ENCODE measurements at regions not wholly inside any gene's neighbourhood (a gene's known extent, or its start where the extent isn't known, plus 50 kb on each side); places are given as distances from the start of the nearest gene placed in this dataset.

GRCh38 chr7:118011652-118012051 is 138.4 kb upstream of the CTTNBP2 start:
- H3K9me3 ChIP-seq (ENCODE audit: control insufficient read depth, insufficient read depth, low read length), result peaks cover 2% of the 10 kb centered on the region; the same call in 1 of the 2 replicates
- TF ChIP-seq EZH2phosphoT487 (IDR thresholded peaks at IDR 0.05; ENCODE audit: borderline replicate concordance, low read length) (no peak), CTCF (IDR thresholded peaks at IDR 0.05; ENCODE audit: low read depth, low read length, poor library complexity, severe bottlenecking) (no peak)
- no peaks in the 10 kb centered on the region; the same call in 1 of the 2 replicates for H3K9me2 ChIP-seq (replicated peaks; ENCODE audit: control insufficient read depth, low read length)
- H3F3A ChIP-seq (ENCODE audit: control insufficient read depth, insufficient read depth), result no peaks in the 10 kb centered on the region
- H3K36me3 ChIP-seq (ENCODE audit: control insufficient read depth, low read length), result no peaks in the 10 kb centered on the region
- H4K20me1 ChIP-seq (ENCODE audit: control insufficient read depth, insufficient read depth, low read depth, low read length), result no peaks in the 10 kb centered on the region
- H3K27ac ChIP-seq (ENCODE audit: low read depth, low read length), result no peak overlapping the region
- no peaks in the 10 kb centered on the region for H3K79me2 ChIP-seq (ENCODE audit: control insufficient read depth, low read length)
- no peak overlapping the region for H3K4me3 ChIP-seq (ENCODE audit: low read length)
- no peaks in the 10 kb centered on the region for H3K4me1 ChIP-seq (ENCODE audit: control insufficient read depth, low read length)
- no peaks in the 10 kb centered on the region for H3K27me3 ChIP-seq (ENCODE audit: control insufficient read depth, low read length)
- no peak overlapping the region for H3K4me2 ChIP-seq (ENCODE audit: low read length)

- Histone ChIP-seq H3K27ac (ENCODE audit: low read depth, low read length) (no peak overlapping the region), H3K9me2 (replicated peaks; ENCODE audit: control insufficient read depth, low read length) (no peaks in the 10 kb centered on the region; the same call in 1 of the 2 replicates), H3K4me2 (ENCODE audit: low read length) (no peak overlapping the region), H3K9me3 (ENCODE audit: control insufficient read depth, insufficient read depth, low read length) (peaks cover 11% of the 10 kb centered on the region; the same call in 1 of the 2 replicates), H3F3A (ENCODE audit: control insufficient read depth, insufficient read depth) (no peaks in the 10 kb centered on the region), H3K4me1 (ENCODE audit: control insufficient read depth, low read length) (no peaks in the 10 kb centered on the region), H3K27me3 (ENCODE audit: control insufficient read depth, low read length) (no peaks in the 10 kb centered on the region), H3K4me3 (ENCODE audit: low read length) (no peak overlapping the region), H3K79me2 (ENCODE audit: control insufficient read depth, low read length) (no peaks in the 10 kb centered on the region), H3K36me3 (ENCODE audit: control insufficient read depth, low read length) (no peaks in the 10 kb centered on the region), H4K20me1 (ENCODE audit: control insufficient read depth, insufficient read depth, low read depth, low read length) (no peaks in the 10 kb centered on the region)
- TF ChIP-seq EZH2phosphoT487 (IDR thresholded peaks at IDR 0.05; ENCODE audit: borderline replicate concordance, low read length), result no peak
- no peak for TF ChIP-seq CTCF (IDR thresholded peaks at IDR 0.05; ENCODE audit: low read depth, low read length, poor library complexity, severe bottlenecking)
Measured at GRCh38 chr7:118013252-118014010, 140.2 kb upstream of the CTTNBP2 start.

- no peaks in the 10 kb centered on the region for H3K4me1 ChIP-seq (ENCODE audit: control insufficient read depth, low read length)
- no peaks in the 10 kb centered on the region for H3F3A ChIP-seq (ENCODE audit: control insufficient read depth, insufficient read depth)
- H3K79me2 ChIP-seq (ENCODE audit: control insufficient read depth, low read length), result no peaks in the 10 kb centered on the region
- TF ChIP-seq CTCF (IDR thresholded peaks at IDR 0.05; ENCODE audit: low read depth, low read length, poor library complexity, severe bottlenecking) (no peak), EZH2phosphoT487 (IDR thresholded peaks at IDR 0.05; ENCODE audit: borderline replicate concordance, low read length) (no peak)
- H3K4me2 ChIP-seq (ENCODE audit: low read length), result no peak overlapping the region
- H3K9me2 ChIP-seq (replicated peaks; ENCODE audit: control insufficient read depth, low read length), result no peaks in the 10 kb centered on the region
- H3K27me3 ChIP-seq (ENCODE audit: control insufficient read depth, low read length), result no peaks in the 10 kb centered on the region
- no peaks in the 10 kb centered on the region for H3K36me3 ChIP-seq (ENCODE audit: control insufficient read depth, low read length)
- no peak overlapping the region for H3K27ac ChIP-seq (ENCODE audit: low read depth, low read length)
- H3K9me3 ChIP-seq (ENCODE audit: control insufficient read depth, insufficient read depth, low read length), result peaks cover 3% of the 10 kb centered on the region; the same call in 1 of the 2 replicates
- no peak overlapping the region for H3K4me3 ChIP-seq (ENCODE audit: low read length)
- no peaks in the 10 kb centered on the region for H4K20me1 ChIP-seq (ENCODE audit: control insufficient read depth, insufficient read depth, low read depth, low read length)
Measured at GRCh38 chr7:118022546-118022945, 149.3 kb upstream of the CTTNBP2 start.
